ENCODE measurements at regions not wholly inside any gene's neighbourhood (a gene's known extent, or its start where the extent isn't known, plus 50 kb on each side); places are given as distances from the start of the nearest gene placed in this dataset.

DNA sequence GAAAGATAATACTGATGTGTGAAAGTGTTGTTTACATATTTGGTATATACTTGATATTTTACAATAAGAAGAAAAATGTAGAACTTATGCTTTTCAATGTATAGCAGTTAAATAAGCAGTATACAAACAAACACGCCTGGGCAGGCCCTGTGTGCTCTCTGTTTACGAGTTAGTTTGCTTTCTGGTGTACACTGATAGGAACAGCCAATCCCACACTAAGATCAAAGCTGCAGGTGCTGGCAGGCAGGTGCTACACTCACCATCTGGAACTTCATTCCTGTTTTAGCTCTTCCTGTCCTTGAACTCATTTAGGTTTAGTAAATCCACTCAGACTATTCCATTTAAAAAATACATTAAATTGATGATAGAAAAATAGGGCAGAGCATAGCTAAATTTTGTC is 614.7 kb upstream of the ST8SIA4 start:
- TF ChIP-seq, protein P1, sequence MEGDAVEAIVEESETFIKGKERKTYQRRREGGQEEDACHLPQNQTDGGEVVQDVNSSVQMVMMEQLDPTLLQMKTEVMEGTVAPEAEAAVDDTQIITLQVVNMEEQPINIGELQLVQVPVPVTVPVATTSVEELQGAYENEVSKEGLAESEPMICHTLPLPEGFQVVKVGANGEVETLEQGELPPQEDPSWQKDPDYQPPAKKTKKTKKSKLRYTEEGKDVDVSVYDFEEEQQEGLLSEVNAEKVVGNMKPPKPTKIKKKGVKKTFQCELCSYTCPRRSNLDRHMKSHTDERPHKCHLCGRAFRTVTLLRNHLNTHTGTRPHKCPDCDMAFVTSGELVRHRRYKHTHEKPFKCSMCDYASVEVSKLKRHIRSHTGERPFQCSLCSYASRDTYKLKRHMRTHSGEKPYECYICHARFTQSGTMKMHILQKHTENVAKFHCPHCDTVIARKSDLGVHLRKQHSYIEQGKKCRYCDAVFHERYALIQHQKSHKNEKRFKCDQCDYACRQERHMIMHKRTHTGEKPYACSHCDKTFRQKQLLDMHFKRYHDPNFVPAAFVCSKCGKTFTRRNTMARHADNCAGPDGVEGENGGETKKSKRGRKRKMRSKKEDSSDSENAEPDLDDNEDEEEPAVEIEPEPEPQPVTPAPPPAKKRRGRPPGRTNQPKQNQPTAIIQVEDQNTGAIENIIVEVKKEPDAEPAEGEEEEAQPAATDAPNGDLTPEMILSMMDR (IDR thresholded peaks at IDR 0.05), result no peak
- TF ChIP-seq POLR2A (IDR thresholded peaks at IDR 0.05), result no peak

Measured in adrenal gland (tissue), 5 donors.